Stimulated activated memory B cell treated with anti-CD40 and anti-IgM and Interleukin-4, amounts not matched to agents 10 μg/mL and 1 μg/mL and 100 μg/mL, for 72 hours (primary cell): ENCODE measurements at regions not wholly inside any gene's neighbourhood (a gene's known extent, or its start where the extent isn't known, plus 50 kb on each side); places are given as distances from the start of the nearest gene placed in this dataset.
"Not testable (repeated sequence)": the region's sequence is repeated elsewhere in the genome, so short reads cannot be mapped to it uniquely, and the experiment has no call there.

Experiments used
- ATAC-seq: fragments of 150-1000 bp; cut with Tn5 transposase; 2 replicates; pipeline ENCODE4 v1.10.0; 2021
- H3K27ac Mint-ChIP-seq: one replicate; pipeline ENCODE4 v1.8.0; 2022; ENCODE audit warnings: mild to moderate bottlenecking, mixed read lengths
- H3K27me3 Mint-ChIP-seq: one replicate; pipeline ENCODE4 v1.8.0; 2022; ENCODE audit warnings: mixed read lengths
- H3K36me3 Mint-ChIP-seq: one replicate; pipeline ENCODE4 v1.8.0; 2022; ENCODE audit warnings: mixed read lengths
- H3K4me1 Mint-ChIP-seq: one replicate; pipeline ENCODE4 v1.8.0; 2022; ENCODE audit warnings: mixed read lengths
- H3K4me3 Mint-ChIP-seq: one replicate; pipeline ENCODE4 v1.8.0; 2022; ENCODE audit warnings: mild to moderate bottlenecking, moderate library complexity, mixed read lengths
- H3K9me3 Mint-ChIP-seq: one replicate; pipeline ENCODE4 v1.8.0; 2022; ENCODE audit warnings: mixed read lengths

- H3K9me3 Mint-ChIP-seq, H3K4me3 Mint-ChIP-seq, H3K27me3 Mint-ChIP-seq, ATAC-seq, H3K4me1 Mint-ChIP-seq, H3K36me3 Mint-ChIP-seq, H3K27ac Mint-ChIP-seq: not testable (repeated sequence)
Measured at GRCh38 chr4:125651707-125652357, 337.1 kb downstream of the FAT4 start.

- H3K4me1 Mint-ChIP-seq = no peaks in the 10 kb centered on the region
- H3K27ac Mint-ChIP-seq = no peak overlapping the region
- no peaks in the 10 kb centered on the region for H3K36me3 Mint-ChIP-seq
- no peak overlapping the region for H3K4me3 Mint-ChIP-seq
- H3K27me3 Mint-ChIP-seq = no peaks in the 10 kb centered on the region
- no peak for ATAC-seq
- no peaks in the 10 kb centered on the region for H3K9me3 Mint-ChIP-seq
Measured at GRCh38 chr4:125658773-125659172, 344.0 kb downstream of the FAT4 start.

- Mint-ChIP-seq H3K4me1 (no peaks in the 10 kb centered on the region), H3K9me3 (peaks cover 2% of the 10 kb centered on the region)
Measured at GRCh38 chr4:125663896-125664767, 349.4 kb downstream of the FAT4 start.

GRCh38 chr4:125666635-125667034, 351.9 kb downstream of the FAT4 start:
- H3K27ac Mint-ChIP-seq = no peak overlapping the region
- peaks cover 5% of the 10 kb centered on the region for H3K9me3 Mint-ChIP-seq
- no peaks in the 10 kb centered on the region for H3K27me3 Mint-ChIP-seq
- H3K4me3 Mint-ChIP-seq = no peak overlapping the region
- H3K4me1 Mint-ChIP-seq = no peaks in the 10 kb centered on the region
- no peaks in the 10 kb centered on the region for H3K36me3 Mint-ChIP-seq
- ATAC-seq = no peak

More at GRCh38 chr4:125663896-125664767, 349.4 kb downstream of the FAT4 start:
- no peaks in the 10 kb centered on the region for H3K36me3 Mint-ChIP-seq
- no peak overlapping the region for H3K4me3 Mint-ChIP-seq
- ATAC-seq = no peak
- no peaks in the 10 kb centered on the region for H3K27me3 Mint-ChIP-seq
- no peak overlapping the region for H3K27ac Mint-ChIP-seq

- ATAC-seq = no peak
- no peaks in the 10 kb centered on the region for H3K27me3 Mint-ChIP-seq
- H3K4me3 Mint-ChIP-seq = no peak overlapping the region
- H3K4me1 Mint-ChIP-seq = no peaks in the 10 kb centered on the region
- no peaks in the 10 kb centered on the region for H3K36me3 Mint-ChIP-seq
- H3K9me3 Mint-ChIP-seq = no peaks in the 10 kb centered on the region
- H3K27ac Mint-ChIP-seq = no peak overlapping the region
Measured at GRCh38 chr4:125676156-125676555, 361.4 kb downstream of the FAT4 start.

GRCh38 chr4:125676583-125676982, 361.8 kb downstream of the FAT4 start:
- Mint-ChIP-seq H3K4me3 (no peak overlapping the region), H3K27me3 (no peaks in the 10 kb centered on the region)

GRCh38 chr4:125677665-125678307, 363.0 kb downstream of the FAT4 start:
- Mint-ChIP-seq H3K4me1 (no peaks in the 10 kb centered on the region), H3K4me3 (no peak overlapping the region), H3K27ac (no peak overlapping the region), H3K36me3 (no peaks in the 10 kb centered on the region), H3K9me3 (no peaks in the 10 kb centered on the region), H3K27me3 (no peaks in the 10 kb centered on the region)
- ATAC-seq = no peak

More at GRCh38 chr4:125676583-125676982, 361.8 kb downstream of the FAT4 start:
- Mint-ChIP-seq H3K9me3 (no peaks in the 10 kb centered on the region), H3K36me3 (no peaks in the 10 kb centered on the region), H3K4me1 (no peaks in the 10 kb centered on the region), H3K27ac (no peak overlapping the region)
- ATAC-seq = no peak

- no peak for ATAC-seq
- Mint-ChIP-seq H3K4me1 (no peaks in the 10 kb centered on the region), H3K27ac (no peak overlapping the region), H3K27me3 (no peaks in the 10 kb centered on the region), H3K9me3 (no peaks in the 10 kb centered on the region), H3K4me3 (no peak overlapping the region), H3K36me3 (no peaks in the 10 kb centered on the region)
Measured at GRCh38 chr4:125679989-125680388, 365.2 kb downstream of the FAT4 start.

GRCh38 chr4:125681240-125681639, 366.5 kb downstream of the FAT4 start:
- H3K27ac Mint-ChIP-seq = no peak overlapping the region
- ATAC-seq = no peak
- no peaks in the 10 kb centered on the region for H3K4me1 Mint-ChIP-seq
- no peaks in the 10 kb centered on the region for H3K36me3 Mint-ChIP-seq
- H3K27me3 Mint-ChIP-seq = no peaks in the 10 kb centered on the region
- no peak overlapping the region for H3K4me3 Mint-ChIP-seq
- H3K9me3 Mint-ChIP-seq = no peaks in the 10 kb centered on the region

GRCh38 chr4:125682730-125683129, 368.0 kb downstream of the FAT4 start:
- Mint-ChIP-seq H3K9me3 (no peaks in the 10 kb centered on the region), H3K4me3 (no peak overlapping the region)
- no peak for ATAC-seq

GRCh38 chr4:125688841-125689240, 374.1 kb downstream of the FAT4 start:
- Mint-ChIP-seq H3K4me1 (no peaks in the 10 kb centered on the region), H3K27ac (no peak overlapping the region)

More at GRCh38 chr4:125682730-125683129, 368.0 kb downstream of the FAT4 start:
- H3K27me3 Mint-ChIP-seq = no peaks in the 10 kb centered on the region
- H3K4me1 Mint-ChIP-seq = no peaks in the 10 kb centered on the region
- H3K36me3 Mint-ChIP-seq = no peaks in the 10 kb centered on the region
- H3K27ac Mint-ChIP-seq = no peak overlapping the region

GRCh38 chr4:125689805-125690204, 375.1 kb downstream of the FAT4 start:
- Mint-ChIP-seq H3K4me3 (no peak overlapping the region), H3K36me3 (no peaks in the 10 kb centered on the region), H3K27me3 (no peaks in the 10 kb centered on the region), H3K9me3 (no peaks in the 10 kb centered on the region), H3K27ac (no peak overlapping the region), H3K4me1 (no peaks in the 10 kb centered on the region)
- ATAC-seq = no peak

More at GRCh38 chr4:125688841-125689240, 374.1 kb downstream of the FAT4 start:
- no peak for ATAC-seq
- H3K4me3 Mint-ChIP-seq = no peak overlapping the region
- H3K9me3 Mint-ChIP-seq = no peaks in the 10 kb centered on the region
- no peaks in the 10 kb centered on the region for H3K27me3 Mint-ChIP-seq
- H3K36me3 Mint-ChIP-seq = no peaks in the 10 kb centered on the region

GRCh38 chr4:125693228-125693627, 378.5 kb downstream of the FAT4 start:
- Mint-ChIP-seq H3K9me3 (peaks cover 3% of the 10 kb centered on the region), H3K27me3 (no peaks in the 10 kb centered on the region), H3K36me3 (no peaks in the 10 kb centered on the region), H3K4me3 (no peak overlapping the region), H3K27ac (no peak overlapping the region), H3K4me1 (no peaks in the 10 kb centered on the region)
- ATAC-seq = no peak

- no peaks in the 10 kb centered on the region for H3K9me3 Mint-ChIP-seq
- no peaks in the 10 kb centered on the region for H3K36me3 Mint-ChIP-seq
- no peak for ATAC-seq
- H3K4me1 Mint-ChIP-seq = no peaks in the 10 kb centered on the region
- no peaks in the 10 kb centered on the region for H3K27me3 Mint-ChIP-seq
- no peak overlapping the region for H3K27ac Mint-ChIP-seq
- H3K4me3 Mint-ChIP-seq = no peak overlapping the region
Measured at GRCh38 chr4:125702406-125702805, 387.7 kb downstream of the FAT4 start.

GRCh38 chr4:125703443-125703842, 388.7 kb downstream of the FAT4 start:
- no peaks in the 10 kb centered on the region for H3K36me3 Mint-ChIP-seq
- H3K27ac Mint-ChIP-seq = no peak overlapping the region
- H3K27me3 Mint-ChIP-seq = no peaks in the 10 kb centered on the region
- H3K4me3 Mint-ChIP-seq = no peak overlapping the region
- no peaks in the 10 kb centered on the region for H3K9me3 Mint-ChIP-seq
- no peak for ATAC-seq
- no peaks in the 10 kb centered on the region for H3K4me1 Mint-ChIP-seq
